HUES6 (cell line): ENCODE measurements at regions not wholly inside any gene's neighbourhood (a gene's known extent, or its start where the extent isn't known, plus 50 kb on each side); places are given as distances from the start of the nearest gene placed in this dataset.

ENCODE experiments used
- H3K27ac ChIP-seq: 2 replicates; pipeline ENCODE4 v1.7.0; 2013; ENCODE audit warnings: low read depth, mild to moderate bottlenecking, low read length, inconsistent platforms
- H3K27me3 ChIP-seq: 2 replicates; pipeline ENCODE4 v1.6.1; 2013; ENCODE audit warnings: low read length; ENCODE audit not compliant: control insufficient read depth, insufficient read depth
- H3K36me3 ChIP-seq: 2 replicates; pipeline ENCODE4 v1.6.1; 2013; ENCODE audit warnings: low read length; ENCODE audit not compliant: control insufficient read depth, insufficient read depth
- H3K4me1 ChIP-seq: 2 replicates; pipeline ENCODE4 v1.6.1; 2013; ENCODE audit warnings: low read length; ENCODE audit not compliant: control insufficient read depth, insufficient read depth
- H3K4me3 ChIP-seq: 2 replicates; pipeline ENCODE4 v1.5.1; 2013; ENCODE audit warnings: low read depth, low read length
- H3K9ac ChIP-seq: one replicate; pipeline ENCODE4 v1.6.1; 2013; ENCODE audit warnings: mild to moderate bottlenecking, low read length
- H3K9me3 ChIP-seq: 2 replicates; pipeline ENCODE4 v1.6.1; 2013; ENCODE audit warnings: low read depth, low read length; ENCODE audit not compliant: control insufficient read depth, insufficient read depth

DNA sequence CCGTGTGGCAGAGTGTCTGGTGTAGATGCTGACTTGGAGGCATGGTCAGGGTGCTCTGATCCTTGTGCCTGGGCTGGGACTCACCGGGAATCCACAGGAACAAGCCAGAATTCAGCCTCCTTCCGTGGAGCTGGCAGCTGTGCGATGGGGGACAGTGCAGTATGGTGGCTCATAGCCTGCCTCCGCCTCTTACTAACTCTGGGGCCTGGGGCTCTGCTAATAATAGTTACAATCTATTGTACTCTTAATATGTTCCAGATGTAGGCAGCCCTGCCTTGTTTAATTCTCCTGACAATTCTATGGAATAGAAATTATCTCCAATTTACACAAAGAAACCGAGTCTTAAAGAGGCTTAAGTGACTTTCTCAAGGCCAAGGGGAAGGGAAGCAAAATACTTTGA is 77.6 kb downstream of the PCDH1 start:
- Histone ChIP-seq H3K4me3 (no peak overlapping the region), H3K27me3 (no peaks in the 10 kb centered on the region), H3K4me1 (peaks cover 16% of the 10 kb centered on the region), H3K36me3 (no peaks in the 10 kb centered on the region), H3K27ac (no peak overlapping the region), H3K9ac (no peak overlapping the region), H3K9me3 (no peaks in the 10 kb centered on the region)

- H3K27me3 ChIP-seq: no peaks in the 10 kb centered on the region
- H3K9me3 ChIP-seq: no peaks in the 10 kb centered on the region
- no peaks in the 10 kb centered on the region for H3K36me3 ChIP-seq
- no peak overlapping the region for H3K9ac ChIP-seq
- H3K4me1 ChIP-seq: peaks cover 20% of the 10 kb centered on the region
- no peak overlapping the region for H3K27ac ChIP-seq
- H3K4me3 ChIP-seq: no peak overlapping the region
Observed at GRCh38 chr5:141799507-141800167, 78.6 kb downstream of the PCDH1 start.

DNA sequence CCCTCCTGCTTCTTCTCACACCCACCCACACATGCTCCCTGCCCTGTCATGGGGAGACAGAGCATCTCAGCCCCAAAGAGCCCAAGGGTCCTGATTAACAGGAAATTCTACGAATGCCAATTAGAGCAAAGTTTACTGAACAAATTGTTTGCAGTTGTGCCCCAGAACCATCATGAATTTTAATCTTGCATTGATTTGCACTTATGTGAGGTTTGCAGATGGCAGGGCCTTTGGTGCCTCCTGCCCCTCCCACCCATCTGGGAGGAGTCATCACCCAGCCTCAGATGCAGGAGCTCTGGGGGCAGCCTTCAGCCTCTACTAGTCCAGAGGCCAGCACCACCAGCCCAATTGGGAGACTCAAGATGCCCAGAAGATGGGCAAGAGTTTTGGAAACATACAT is 80.8 kb downstream of the PCDH1 start:
- H3K9ac ChIP-seq: no peak overlapping the region
- H3K4me3 ChIP-seq: no peak overlapping the region
- H3K4me1 ChIP-seq: peaks cover 9% of the 10 kb centered on the region
- no peak overlapping the region for H3K27ac ChIP-seq
- H3K9me3 ChIP-seq: no peaks in the 10 kb centered on the region
- no peaks in the 10 kb centered on the region for H3K27me3 ChIP-seq
- no peaks in the 10 kb centered on the region for H3K36me3 ChIP-seq

- Histone ChIP-seq H3K36me3 (no peaks in the 10 kb centered on the region), H3K9me3 (no peaks in the 10 kb centered on the region), H3K4me3 (no peak overlapping the region), H3K27me3 (no peaks in the 10 kb centered on the region), H3K27ac (no peak overlapping the region), H3K4me1 (peaks cover 9% of the 10 kb centered on the region), H3K9ac (no peak overlapping the region)
Observed at GRCh38 chr5:141795421-141795820, 82.8 kb downstream of the PCDH1 start.

- no peaks in the 10 kb centered on the region for H3K27me3 ChIP-seq
- H3K4me3 ChIP-seq: no peak overlapping the region
- H3K9me3 ChIP-seq: no peaks in the 10 kb centered on the region
- peaks cover 9% of the 10 kb centered on the region for H3K4me1 ChIP-seq
- H3K36me3 ChIP-seq: no peaks in the 10 kb centered on the region
- no peak overlapping the region for H3K9ac ChIP-seq
- H3K27ac ChIP-seq: no peak overlapping the region
Observed at GRCh38 chr5:141793881-141794280, 84.3 kb downstream of the PCDH1 start.

DNA sequence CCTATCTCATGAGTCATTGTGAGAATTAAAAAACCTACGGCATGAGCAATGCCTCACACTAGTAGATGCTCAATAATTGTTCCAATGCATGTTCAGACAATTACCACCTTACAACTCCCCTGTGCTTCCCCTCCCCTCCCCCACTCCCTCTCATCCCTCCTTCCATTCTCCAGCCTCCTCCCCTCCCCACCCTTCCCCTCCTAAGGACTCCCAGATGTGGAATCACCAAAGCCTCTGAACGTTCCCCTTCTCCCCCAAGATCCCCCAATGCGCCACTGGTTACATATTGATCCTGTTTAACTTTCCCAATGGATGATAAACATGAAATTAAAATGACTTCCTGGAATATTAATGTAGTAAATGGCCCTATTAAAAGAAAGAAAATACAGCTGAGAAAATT is 84.8 kb downstream of the PCDH1 start:
- Histone ChIP-seq H3K4me1 (peaks cover 11% of the 10 kb centered on the region), H3K9me3 (no peaks in the 10 kb centered on the region), H3K4me3 (no peak overlapping the region), H3K9ac (no peak overlapping the region), H3K27me3 (no peaks in the 10 kb centered on the region), H3K36me3 (no peaks in the 10 kb centered on the region), H3K27ac (no peak overlapping the region)

- Histone ChIP-seq H3K36me3 (no peaks in the 10 kb centered on the region), H3K27me3 (no peaks in the 10 kb centered on the region), H3K9me3 (no peaks in the 10 kb centered on the region), H3K4me3 (no peak overlapping the region), H3K27ac (no peak overlapping the region), H3K9ac (no peak overlapping the region), H3K4me1 (peaks cover 13% of the 10 kb centered on the region)
Observed at GRCh38 chr5:141790630-141791029, 87.6 kb downstream of the PCDH1 start.

DNA sequence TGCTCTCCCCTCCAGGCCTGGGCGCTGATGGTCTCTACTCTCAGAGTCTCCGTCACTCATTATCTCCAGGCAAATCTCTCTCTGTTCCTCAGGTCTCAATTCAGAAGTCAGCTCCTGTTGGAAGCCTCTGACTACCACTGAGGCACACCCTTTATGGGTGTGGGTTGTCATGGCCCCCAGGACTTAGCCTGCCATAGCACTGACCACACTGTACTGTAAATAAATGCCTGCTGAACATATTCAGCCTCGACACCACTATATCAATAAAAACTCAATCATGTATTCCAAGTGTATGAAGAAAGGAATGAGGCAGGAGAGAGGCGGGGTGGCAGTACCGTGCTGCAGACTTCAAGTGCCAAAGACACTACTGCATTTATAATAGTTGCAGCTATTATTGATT is 88.9 kb downstream of the PCDH1 start:
- Histone ChIP-seq H3K9ac (no peak overlapping the region), H3K9me3 (no peaks in the 10 kb centered on the region), H3K27ac (no peak overlapping the region), H3K4me1 (peaks cover 8% of the 10 kb centered on the region), H3K4me3 (no peak overlapping the region), H3K36me3 (no peaks in the 10 kb centered on the region), H3K27me3 (no peaks in the 10 kb centered on the region)

- H3K4me3 ChIP-seq: no peak overlapping the region
Observed at GRCh38 chr5:141788296-141788970, 89.8 kb downstream of the PCDH1 start.

GRCh38 chr5:141787376-141787775 is 90.8 kb downstream of the PCDH1 start:
- no peaks in the 10 kb centered on the region for H3K27me3 ChIP-seq
- peaks cover 13% of the 10 kb centered on the region for H3K4me1 ChIP-seq
- no peak overlapping the region for H3K27ac ChIP-seq
- no peak overlapping the region for H3K4me3 ChIP-seq
- no peaks in the 10 kb centered on the region for H3K36me3 ChIP-seq
- no peak overlapping the region for H3K9ac ChIP-seq
- H3K9me3 ChIP-seq: no peaks in the 10 kb centered on the region

More at GRCh38 chr5:141788296-141788970, 89.8 kb downstream of the PCDH1 start:
- Histone ChIP-seq H3K9me3 (no peaks in the 10 kb centered on the region), H3K9ac (no peak overlapping the region), H3K27ac (no peak overlapping the region), H3K27me3 (no peaks in the 10 kb centered on the region), H3K36me3 (no peaks in the 10 kb centered on the region), H3K4me1 (peaks cover 11% of the 10 kb centered on the region)

GRCh38 chr5:141786700-141787099 is 91.5 kb downstream of the PCDH1 start:
- no peaks in the 10 kb centered on the region for H3K36me3 ChIP-seq
- H3K27ac ChIP-seq: no peak overlapping the region
- no peak overlapping the region for H3K4me3 ChIP-seq
- no peaks in the 10 kb centered on the region for H3K9me3 ChIP-seq
- H3K4me1 ChIP-seq: peaks cover 13% of the 10 kb centered on the region
- no peaks in the 10 kb centered on the region for H3K27me3 ChIP-seq
- no peak overlapping the region for H3K9ac ChIP-seq
